ENCODE measurements at regions not wholly inside any gene's neighbourhood (a gene's known extent, or its start where the extent isn't known, plus 50 kb on each side); places are given as distances from the start of the nearest gene placed in this dataset.
"Not testable (repeated sequence)": the region's sequence is repeated elsewhere in the genome, so short reads cannot be mapped to it uniquely, and the experiment has no call there.

DNA sequence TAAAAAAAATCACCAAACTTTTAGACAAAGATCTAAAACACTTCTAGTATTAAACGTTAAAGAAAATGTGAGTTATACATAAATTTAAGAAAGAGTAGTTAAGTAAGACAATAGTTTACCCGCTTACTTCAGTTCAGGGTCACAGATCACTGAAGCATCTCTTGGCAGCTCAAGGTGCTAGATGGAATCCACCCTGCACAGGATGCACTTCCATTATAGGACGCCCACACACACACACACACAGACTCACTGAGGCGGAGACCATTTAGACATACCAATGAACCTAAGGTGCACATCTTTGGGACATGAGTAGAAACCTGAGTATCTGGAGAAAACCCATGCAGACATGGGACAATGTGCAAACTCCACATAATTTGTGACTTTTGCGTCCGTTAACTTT lies 630.6 kb upstream of the ZNF804A start:
- no peaks in the 10 kb centered on the region for H3K27me3 ChIP-seq
- DNase-seq (ENCODE audit: extremely low spot score in 2 of 2) = no peak
- no peak overlapping the region for H3K4me3 ChIP-seq
- no peaks in the 10 kb centered on the region for H3K9me3 ChIP-seq
- TF ChIP-seq, protein P1, sequence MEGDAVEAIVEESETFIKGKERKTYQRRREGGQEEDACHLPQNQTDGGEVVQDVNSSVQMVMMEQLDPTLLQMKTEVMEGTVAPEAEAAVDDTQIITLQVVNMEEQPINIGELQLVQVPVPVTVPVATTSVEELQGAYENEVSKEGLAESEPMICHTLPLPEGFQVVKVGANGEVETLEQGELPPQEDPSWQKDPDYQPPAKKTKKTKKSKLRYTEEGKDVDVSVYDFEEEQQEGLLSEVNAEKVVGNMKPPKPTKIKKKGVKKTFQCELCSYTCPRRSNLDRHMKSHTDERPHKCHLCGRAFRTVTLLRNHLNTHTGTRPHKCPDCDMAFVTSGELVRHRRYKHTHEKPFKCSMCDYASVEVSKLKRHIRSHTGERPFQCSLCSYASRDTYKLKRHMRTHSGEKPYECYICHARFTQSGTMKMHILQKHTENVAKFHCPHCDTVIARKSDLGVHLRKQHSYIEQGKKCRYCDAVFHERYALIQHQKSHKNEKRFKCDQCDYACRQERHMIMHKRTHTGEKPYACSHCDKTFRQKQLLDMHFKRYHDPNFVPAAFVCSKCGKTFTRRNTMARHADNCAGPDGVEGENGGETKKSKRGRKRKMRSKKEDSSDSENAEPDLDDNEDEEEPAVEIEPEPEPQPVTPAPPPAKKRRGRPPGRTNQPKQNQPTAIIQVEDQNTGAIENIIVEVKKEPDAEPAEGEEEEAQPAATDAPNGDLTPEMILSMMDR (IDR thresholded peaks at IDR 0.05) = no peak
- TF ChIP-seq POLR2AphosphoS5 (IDR thresholded peaks at IDR 0.05; ENCODE audit: insufficient read depth in 1 of 2, low read depth in 1 of 2) (no peak), POLR2A (IDR thresholded peaks at IDR 0.05) (no peak)
- H3K4me1 ChIP-seq = no peaks in the 10 kb centered on the region
- H3K36me3 ChIP-seq = no peaks in the 10 kb centered on the region
- intact Hi-C loops (cut with DNase I) = no loop called here
- H3K27ac ChIP-seq = no peak overlapping the region

DNA sequence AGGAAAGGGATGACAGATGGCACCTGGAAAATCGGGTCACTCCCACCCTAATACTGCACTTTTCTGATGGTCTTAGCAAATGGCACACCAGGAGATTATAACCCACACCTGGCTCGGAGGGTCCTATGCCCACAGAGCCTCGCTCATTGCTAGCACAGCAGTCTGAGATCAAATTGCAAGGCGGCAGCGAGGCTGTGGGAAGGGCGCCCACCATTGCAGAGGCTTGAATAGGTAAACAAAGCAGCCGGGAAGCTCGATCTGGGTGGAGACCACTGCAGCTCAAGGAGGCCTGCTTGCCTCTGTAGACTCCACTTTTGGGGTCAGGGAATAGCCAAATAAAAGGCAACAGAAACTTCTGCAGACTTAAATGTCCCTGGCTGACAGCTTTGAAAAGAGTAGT lies 622.7 kb upstream of the ZNF804A start:
- H3K4me3 ChIP-seq; H3K9me3 ChIP-seq; H3K4me1 ChIP-seq; DNase-seq (ENCODE audit: extremely low spot score in 2 of 2); intact Hi-C loops (cut with DNase I); H3K36me3 ChIP-seq; H3K27ac ChIP-seq; H3K27me3 ChIP-seq: not testable (repeated sequence)

DNA sequence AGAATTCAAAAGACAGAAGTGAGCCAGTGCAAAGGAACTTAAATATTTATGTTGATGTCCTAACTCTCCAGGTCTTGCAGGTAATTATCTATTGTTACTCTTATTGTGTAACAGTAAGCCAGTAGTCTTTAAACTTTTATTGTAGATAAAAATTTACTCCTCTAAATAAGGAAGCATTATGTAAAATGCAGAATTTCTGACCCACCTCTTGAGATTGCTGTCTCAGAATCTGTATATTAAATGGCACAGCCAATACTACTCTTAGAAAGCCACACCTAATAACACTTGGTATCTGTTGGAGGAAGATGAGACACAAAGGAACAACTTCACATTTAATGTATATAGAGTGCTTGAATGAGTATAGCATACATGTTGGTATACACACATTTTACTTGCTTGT lies 613.5 kb upstream of the ZNF804A start:
- H3K4me1 ChIP-seq = no peaks in the 10 kb centered on the region
- intact Hi-C loops (cut with DNase I) = no loop called here
- DNase-seq (ENCODE audit: extremely low spot score in 2 of 2) = no peak
- H3K4me3 ChIP-seq = no peak overlapping the region
- H3K36me3 ChIP-seq = no peaks in the 10 kb centered on the region
- H3K27me3 ChIP-seq = no peaks in the 10 kb centered on the region
- TF ChIP-seq POLR2AphosphoS5 (IDR thresholded peaks at IDR 0.05; ENCODE audit: insufficient read depth in 1 of 2, low read depth in 1 of 2) = no peak
- TF ChIP-seq POLR2A (IDR thresholded peaks at IDR 0.05) = no peak
- TF ChIP-seq, protein P1 (IDR thresholded peaks at IDR 0.05) = no peak
- no peaks in the 10 kb centered on the region for H3K9me3 ChIP-seq
- H3K27ac ChIP-seq = no peak overlapping the region

DNA sequence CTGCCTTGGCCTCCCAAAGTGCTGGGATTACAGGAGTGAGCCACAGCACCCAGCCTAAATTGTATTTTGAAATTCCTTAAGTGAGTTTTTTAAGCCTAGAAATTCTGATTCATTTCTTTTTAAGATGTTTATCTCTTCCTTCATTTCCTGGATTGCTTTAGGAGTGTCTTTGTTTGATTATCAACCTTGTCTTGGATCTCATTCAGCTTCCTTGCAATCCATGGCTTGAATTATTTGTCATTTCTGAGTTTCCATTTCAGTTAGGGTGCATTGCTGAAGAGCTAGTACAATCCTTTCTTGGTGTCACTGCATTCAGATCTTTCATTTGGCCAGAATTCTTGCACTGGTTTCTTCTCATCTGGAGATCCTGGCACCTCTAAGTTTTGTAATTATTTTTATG lies 606.4 kb upstream of the ZNF804A start:
- DNase-seq (ENCODE audit: extremely low spot score in 2 of 2) = no peak
- Histone ChIP-seq H3K4me3 (no peak overlapping the region), H3K9me3 (no peaks in the 10 kb centered on the region), H3K27me3 (no peaks in the 10 kb centered on the region), H3K36me3 (no peaks in the 10 kb centered on the region), H3K27ac (no peak overlapping the region), H3K4me1 (no peaks in the 10 kb centered on the region)
- intact Hi-C loops (cut with DNase I) = no loop called here
- TF ChIP-seq, protein P1 (IDR thresholded peaks at IDR 0.05) = no peak
- TF ChIP-seq POLR2A (IDR thresholded peaks at IDR 0.05) = no peak
- no peak for TF ChIP-seq POLR2AphosphoS5 (IDR thresholded peaks at IDR 0.05; ENCODE audit: insufficient read depth in 1 of 2, low read depth in 1 of 2)

DNA sequence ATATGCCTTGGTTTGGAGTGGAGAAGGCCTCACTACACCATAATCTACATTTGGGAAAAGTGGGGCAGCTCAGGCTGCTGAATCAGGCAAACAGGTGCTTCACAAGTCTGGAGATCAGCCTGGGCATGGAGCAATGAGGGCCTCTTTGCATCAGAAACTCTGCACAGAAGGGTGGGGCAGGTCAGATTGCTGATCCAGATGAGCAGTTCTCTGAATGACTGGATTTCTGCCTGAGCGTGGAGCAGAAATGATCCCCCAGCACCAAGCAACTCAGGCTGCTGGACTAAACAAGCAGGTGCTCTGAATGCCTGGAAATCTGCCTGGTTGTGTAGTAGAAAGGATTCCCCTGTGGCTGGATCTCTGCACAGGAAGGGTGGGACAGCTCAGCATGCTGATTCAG lies 605.3 kb upstream of the ZNF804A start:
- DNase-seq (ENCODE audit: extremely low spot score in 2 of 2) = no peak
- Histone ChIP-seq H3K4me1 (no peaks in the 10 kb centered on the region), H3K36me3 (no peaks in the 10 kb centered on the region), H3K9me3 (no peaks in the 10 kb centered on the region), H3K27ac (no peak overlapping the region), H3K27me3 (no peaks in the 10 kb centered on the region), H3K4me3 (no peak overlapping the region)
- TF ChIP-seq, protein P1 (IDR thresholded peaks at IDR 0.05) = no peak
- no peak for TF ChIP-seq POLR2AphosphoS5 (IDR thresholded peaks at IDR 0.05; ENCODE audit: insufficient read depth in 1 of 2, low read depth in 1 of 2)
- no peak for TF ChIP-seq POLR2A (IDR thresholded peaks at IDR 0.05)
- intact Hi-C loops (cut with DNase I) = no loop called here

DNA sequence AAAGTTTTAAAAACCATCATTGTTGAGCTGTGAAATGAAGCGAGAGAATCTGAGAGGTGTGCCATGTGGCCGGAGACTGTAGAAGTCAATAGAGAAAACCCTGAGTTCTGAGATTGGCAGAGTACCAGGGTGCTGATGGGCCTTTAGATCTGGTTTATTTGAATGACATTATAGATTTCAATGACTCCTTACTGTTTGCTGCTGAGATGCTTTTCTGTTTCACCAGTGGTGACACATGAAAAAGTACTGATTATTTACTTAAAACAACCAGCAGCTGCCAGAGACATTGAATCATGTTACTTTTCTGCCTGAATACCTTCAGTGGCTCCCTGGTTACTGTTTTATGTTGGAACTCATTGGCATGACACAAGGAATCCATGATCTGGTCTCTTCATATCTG lies 602.7 kb upstream of the ZNF804A start:
- Histone ChIP-seq H3K4me1 (no peaks in the 10 kb centered on the region), H3K27ac (no peak overlapping the region), H3K4me3 (no peak overlapping the region), H3K9me3 (no peaks in the 10 kb centered on the region), H3K27me3 (no peaks in the 10 kb centered on the region), H3K36me3 (no peaks in the 10 kb centered on the region)
- no peak for TF ChIP-seq POLR2A (IDR thresholded peaks at IDR 0.05)
- no peak for TF ChIP-seq POLR2AphosphoS5 (IDR thresholded peaks at IDR 0.05; ENCODE audit: insufficient read depth in 1 of 2, low read depth in 1 of 2)
- TF ChIP-seq, protein P1 (IDR thresholded peaks at IDR 0.05) = no peak
- no peak for DNase-seq (ENCODE audit: extremely low spot score in 2 of 2)
- intact Hi-C loops (cut with DNase I) = no loop called here

Data from vagina (tissue), 2 donors.